PFSK-1 (cell line): ENCODE measurements at regions not wholly inside any gene's neighbourhood (a gene's known extent, or its start where the extent isn't known, plus 50 kb on each side); places are given as distances from the start of the nearest gene placed in this dataset.

Experiments used
- FOXP2 ChIP-seq: optimal IDR thresholded peaks from 2 replicates; pipeline ENCODE3; 2011; ENCODE audit warnings: borderline replicate concordance, control low read depth, inconsistent platforms; ENCODE audit not compliant: insufficient read depth; ENCODE audit errors: extremely low read length, extremely low read depth
- POLR2AphosphoS5 ChIP-seq: IDR thresholded peaks from 2 replicates; pipeline ENCODE4 v1.6.1; 2012; ENCODE audit warnings: low read depth, mild to moderate bottlenecking, control low read depth, low read length, moderate library complexity
- SIN3A ChIP-seq: IDR thresholded peaks from 2 replicates; pipeline ENCODE4 v1.6.1; 2012; ENCODE audit warnings: mild to moderate bottlenecking, low read length, moderate library complexity, borderline replicate concordance; ENCODE audit not compliant: insufficient read depth
- TAF1 ChIP-seq: IDR thresholded peaks from 2 replicates; pipeline ENCODE4 v1.6.1; 2012; ENCODE audit warnings: low read length, control low read depth, borderline replicate concordance; ENCODE audit not compliant: insufficient read depth
- TF ChIP-seq, protein P1 (sequence below), 2 experiments: IDR thresholded peaks; 2 replicates each; pipeline versions ENCODE4 v1.6.1 to v1.8.0; 2011 to 2012; ENCODE audit warnings: low read depth in 2 of 2, low read length in 2 of 2, control low read depth in 1 of 2, inconsistent platforms in 1 of 2, mild to moderate bottlenecking in 1 of 2, moderate library complexity in 1 of 2; ENCODE audit not compliant: insufficient read depth in 1 of 2

DNA sequence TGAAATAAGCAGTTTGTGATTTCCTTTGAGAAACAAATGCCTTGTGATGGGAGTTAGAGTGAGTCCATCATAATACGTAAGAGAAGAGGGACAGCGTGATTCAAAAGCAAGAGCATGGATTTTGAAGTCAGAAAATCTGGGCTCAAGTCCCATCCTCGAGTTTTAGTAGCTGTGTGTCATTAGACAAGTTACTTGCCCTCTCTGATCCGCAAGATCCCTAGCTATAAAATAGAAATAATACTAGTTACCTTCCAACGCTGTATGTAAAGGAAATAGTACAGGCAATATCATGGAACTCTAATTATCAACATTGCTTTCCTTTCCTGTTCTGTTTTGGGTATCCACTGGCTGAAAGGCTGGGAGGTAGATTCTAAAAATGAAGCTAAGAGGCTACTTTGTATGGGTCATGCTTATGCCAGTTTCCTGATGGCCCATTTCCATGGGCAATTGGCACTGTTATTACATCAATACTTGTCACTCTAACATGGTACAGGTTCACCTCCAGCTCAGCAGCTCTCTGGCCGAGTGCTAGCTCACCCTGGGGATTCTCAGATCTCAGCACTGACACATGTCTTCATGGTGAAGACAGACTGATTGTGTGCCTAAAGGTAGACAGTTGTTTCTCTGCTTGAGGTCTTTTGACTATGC lies 241.7 kb upstream of the KLF4 start:
- TF ChIP-seq SIN3A, result no peak

DNA sequence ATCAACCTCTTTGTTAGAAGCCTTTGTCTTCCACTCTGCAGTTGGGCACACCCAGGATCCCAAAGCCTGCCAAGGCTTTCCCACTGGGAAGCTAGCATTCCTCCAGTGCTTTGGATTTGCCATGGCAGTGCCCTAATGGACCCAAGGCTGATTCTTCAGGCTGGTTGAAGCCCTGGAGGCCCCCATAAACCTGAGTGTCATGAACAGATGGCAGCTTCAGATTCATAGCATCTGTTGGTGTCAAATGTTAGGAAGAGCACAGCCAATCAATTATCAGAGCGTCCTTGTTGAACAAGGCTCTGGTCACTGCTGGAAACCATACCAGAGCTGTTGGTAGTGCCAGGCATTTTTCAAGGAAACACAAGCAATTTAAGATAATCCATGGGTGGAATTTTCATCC lies 241.1 kb upstream of the KLF4 start:
- no peak for TF ChIP-seq FOXP2

DNA sequence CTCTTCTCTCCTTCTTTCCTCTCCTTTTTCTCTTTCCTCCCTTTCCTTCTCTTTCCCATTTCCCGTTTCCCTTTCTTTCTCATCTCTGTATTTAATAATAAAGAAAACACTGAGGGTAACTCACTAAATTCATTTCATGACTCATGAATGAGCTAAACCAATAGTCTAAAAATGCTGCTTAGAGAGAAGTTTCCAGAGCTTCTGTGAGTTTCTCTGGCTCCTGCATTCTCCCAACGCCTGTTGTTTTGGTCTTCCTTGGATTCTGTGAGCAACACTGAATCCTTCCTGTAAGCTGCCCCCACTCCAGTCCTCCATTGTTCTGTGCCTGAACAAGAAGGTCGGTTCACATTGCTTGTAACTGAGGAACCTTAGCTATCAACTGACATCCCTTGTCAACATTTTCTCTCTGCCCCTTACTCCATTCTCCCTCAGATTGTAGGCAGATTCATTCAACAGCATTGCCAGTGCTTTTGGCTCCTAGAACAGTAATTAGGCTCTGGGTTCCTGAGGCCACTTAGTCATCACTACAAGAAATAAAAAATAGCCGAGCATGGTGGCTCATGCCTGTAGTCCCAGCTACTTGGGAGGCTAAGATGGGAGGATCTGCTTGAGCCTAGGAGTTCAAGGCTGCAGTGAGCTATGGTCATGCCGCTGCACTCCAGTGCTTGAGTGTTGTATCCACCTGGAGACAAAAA lies 237.7 kb upstream of the KLF4 start:
- TF ChIP-seq, protein P1, sequence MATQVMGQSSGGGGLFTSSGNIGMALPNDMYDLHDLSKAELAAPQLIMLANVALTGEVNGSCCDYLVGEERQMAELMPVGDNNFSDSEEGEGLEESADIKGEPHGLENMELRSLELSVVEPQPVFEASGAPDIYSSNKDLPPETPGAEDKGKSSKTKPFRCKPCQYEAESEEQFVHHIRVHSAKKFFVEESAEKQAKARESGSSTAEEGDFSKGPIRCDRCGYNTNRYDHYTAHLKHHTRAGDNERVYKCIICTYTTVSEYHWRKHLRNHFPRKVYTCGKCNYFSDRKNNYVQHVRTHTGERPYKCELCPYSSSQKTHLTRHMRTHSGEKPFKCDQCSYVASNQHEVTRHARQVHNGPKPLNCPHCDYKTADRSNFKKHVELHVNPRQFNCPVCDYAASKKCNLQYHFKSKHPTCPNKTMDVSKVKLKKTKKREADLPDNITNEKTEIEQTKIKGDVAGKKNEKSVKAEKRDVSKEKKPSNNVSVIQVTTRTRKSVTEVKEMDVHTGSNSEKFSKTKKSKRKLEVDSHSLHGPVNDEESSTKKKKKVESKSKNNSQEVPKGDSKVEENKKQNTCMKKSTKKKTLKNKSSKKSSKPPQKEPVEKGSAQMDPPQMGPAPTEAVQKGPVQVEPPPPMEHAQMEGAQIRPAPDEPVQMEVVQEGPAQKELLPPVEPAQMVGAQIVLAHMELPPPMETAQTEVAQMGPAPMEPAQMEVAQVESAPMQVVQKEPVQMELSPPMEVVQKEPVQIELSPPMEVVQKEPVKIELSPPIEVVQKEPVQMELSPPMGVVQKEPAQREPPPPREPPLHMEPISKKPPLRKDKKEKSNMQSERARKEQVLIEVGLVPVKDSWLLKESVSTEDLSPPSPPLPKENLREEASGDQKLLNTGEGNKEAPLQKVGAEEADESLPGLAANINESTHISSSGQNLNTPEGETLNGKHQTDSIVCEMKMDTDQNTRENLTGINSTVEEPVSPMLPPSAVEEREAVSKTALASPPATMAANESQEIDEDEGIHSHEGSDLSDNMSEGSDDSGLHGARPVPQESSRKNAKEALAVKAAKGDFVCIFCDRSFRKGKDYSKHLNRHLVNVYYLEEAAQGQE (IDR thresholded peaks at IDR 0.05; ENCODE audit: insufficient read depth in 1 of 2, low read depth in 2 of 2, low read length in 2 of 2), result no peak
- TF ChIP-seq FOXP2 (no peak), TAF1 (no peak), SIN3A (no peak), POLR2AphosphoS5 (no peak)

DNA sequence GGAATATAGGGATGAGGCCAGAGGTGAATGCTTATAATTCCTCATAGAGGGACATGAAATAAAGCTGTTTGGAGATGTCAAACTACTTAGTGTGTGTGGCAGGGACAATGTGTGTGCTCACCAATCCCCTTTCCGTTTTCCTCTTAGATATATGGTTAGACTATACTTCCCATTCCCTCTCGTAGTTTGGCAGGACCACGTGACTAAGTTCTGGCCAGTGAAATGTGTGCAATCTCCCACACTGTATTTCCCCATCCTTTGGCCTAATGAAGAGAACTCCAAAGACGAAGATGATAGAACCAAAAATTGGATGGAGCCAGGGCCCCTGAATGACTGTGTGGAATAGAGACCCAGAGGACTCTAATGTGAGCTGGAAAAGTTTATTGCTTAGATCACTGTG lies 233.4 kb upstream of the KLF4 start:
- no peak for TF ChIP-seq TAF1
- TF ChIP-seq SIN3A, result no peak
- no peak for TF ChIP-seq FOXP2

DNA sequence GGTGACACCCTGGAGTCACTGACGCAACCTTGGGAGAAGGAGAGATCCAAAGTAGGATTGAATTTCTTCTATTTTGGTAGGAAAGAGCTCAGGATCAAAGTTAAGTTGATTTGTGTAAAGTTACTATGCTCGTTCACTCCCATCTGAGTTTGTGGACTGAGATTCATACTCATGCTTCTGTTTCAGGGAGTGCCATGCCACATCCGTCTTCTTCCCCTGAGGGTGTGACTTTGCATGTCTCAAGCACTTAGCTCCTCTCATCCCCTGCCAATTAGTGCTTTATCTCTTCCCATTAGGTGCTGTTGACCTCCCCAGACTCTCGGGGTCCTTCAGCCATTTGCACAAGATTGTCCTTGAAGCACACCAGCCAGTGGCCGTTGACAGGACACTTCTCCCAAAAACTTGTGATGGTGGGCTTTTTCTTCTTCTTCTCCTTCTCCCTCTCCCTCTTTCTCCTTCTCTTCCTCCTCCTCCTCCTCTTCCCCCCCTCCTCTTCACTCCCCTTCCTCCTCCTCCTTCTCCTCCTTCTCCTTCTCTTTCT lies 232.2 kb upstream of the KLF4 start:
- TF ChIP-seq FOXP2 (no peak), POLR2AphosphoS5 (no peak), TAF1 (no peak), SIN3A (no peak)
- TF ChIP-seq, protein P1 (IDR thresholded peaks at IDR 0.05; ENCODE audit: insufficient read depth in 1 of 2, low read depth in 2 of 2, low read length in 2 of 2), result no peak

DNA sequence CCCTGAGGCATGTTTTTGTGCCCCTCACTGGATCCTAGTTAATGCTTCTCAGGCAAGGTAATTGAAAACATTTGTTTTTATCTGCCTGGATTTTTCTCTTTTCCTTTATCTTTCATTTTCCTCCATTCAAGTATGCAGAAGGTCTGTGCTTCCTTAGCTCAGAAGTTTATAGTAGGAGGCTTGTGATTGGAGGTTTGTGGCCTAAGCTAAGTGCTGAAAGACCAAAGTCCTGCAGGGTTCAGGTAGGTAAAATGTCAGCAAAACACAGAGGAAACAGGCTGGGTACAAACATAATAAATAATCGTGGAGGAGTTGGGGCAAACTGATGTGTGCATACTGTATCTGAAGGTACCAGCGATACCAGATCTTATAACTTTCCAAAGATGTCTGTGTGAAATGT lies 230.9 kb upstream of the KLF4 start:
- no peak for TF ChIP-seq SIN3A
- no peak for TF ChIP-seq TAF1
- TF ChIP-seq FOXP2, result no peak
- no peak for TF ChIP-seq POLR2AphosphoS5
- TF ChIP-seq, protein P1 (IDR thresholded peaks at IDR 0.05; ENCODE audit: insufficient read depth in 1 of 2, low read depth in 2 of 2, low read length in 2 of 2), result no peak
